K562 (cell line): ENCODE measurements at regions not wholly inside any gene's neighbourhood (a gene's known extent, or its start where the extent isn't known, plus 50 kb on each side); places are given as distances from the start of the nearest gene placed in this dataset.

Source experiments
- HNRNPK ChIP-seq: fragments of 200-400 bp; formaldehyde crosslinking; IDR thresholded peaks from one replicate; pipeline ENCODE4 v1.6.1; 2018; ENCODE audit warnings: mild to moderate bottlenecking, low read depth, low read length; ENCODE audit not compliant: poor library complexity, severe bottlenecking
- LEF1 ChIP-seq: fragments of 450-650 bp; IDR thresholded peaks from 2 replicates; pipeline ENCODE4 v1.6.1; 2016; ENCODE audit warnings: mild to moderate bottlenecking
- POLR2A ChIP-seq: fragments of 450-650 bp; conservative IDR thresholded peaks from 2 replicates; pipeline ENCODE4 v1.6.1; 2016

GRCh38 chr5:86806206-86806605, 188.5 kb downstream of the COX7C start:
- TF ChIP-seq POLR2A (no peak), HNRNPK (no peak), LEF1 (no peak)
